22Rv1 (cell line): ENCODE measurements at regions not wholly inside any gene's neighbourhood (a gene's known extent, or its start where the extent isn't known, plus 50 kb on each side); places are given as distances from the start of the nearest gene placed in this dataset.

Experiments used
- H3K27ac ChIP-seq: fragments of 450-650 bp; 2 replicates; pipeline ENCODE4 v1.5.1; 2017
- ZFX ChIP-seq: fragments of 450-650 bp; IDR thresholded peaks from 2 replicates; pipeline ENCODE4 v1.6.1; 2017; ENCODE audit warnings: antibody characterized with exemption, borderline replicate concordance
- TF ChIP-seq, protein P1 (sequence below): fragments of 450-650 bp; IDR thresholded peaks from 2 replicates; pipeline ENCODE4 v1.5.1; 2017; ENCODE audit warnings: mild to moderate bottlenecking

DNA sequence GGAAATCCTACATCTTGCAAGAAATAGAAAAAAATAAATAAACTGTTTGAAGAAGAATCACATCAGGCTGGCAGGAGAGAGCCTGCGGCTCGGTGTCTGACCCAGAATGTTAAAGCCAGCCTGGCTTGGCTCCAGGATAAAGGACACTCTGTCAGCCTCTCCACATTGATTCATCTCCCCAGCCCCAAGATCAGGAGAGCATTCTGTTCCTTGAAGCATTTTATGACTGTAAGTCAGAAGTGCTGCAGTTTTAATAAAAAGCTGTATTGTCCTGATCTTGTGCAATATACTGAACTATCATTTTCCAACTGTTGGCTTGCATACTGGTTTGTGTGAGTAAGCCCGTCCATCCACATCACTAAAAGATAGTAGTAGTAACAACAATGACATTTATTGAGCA is 426.6 kb downstream of the HAPSTR1 start:
- TF ChIP-seq, protein P1, sequence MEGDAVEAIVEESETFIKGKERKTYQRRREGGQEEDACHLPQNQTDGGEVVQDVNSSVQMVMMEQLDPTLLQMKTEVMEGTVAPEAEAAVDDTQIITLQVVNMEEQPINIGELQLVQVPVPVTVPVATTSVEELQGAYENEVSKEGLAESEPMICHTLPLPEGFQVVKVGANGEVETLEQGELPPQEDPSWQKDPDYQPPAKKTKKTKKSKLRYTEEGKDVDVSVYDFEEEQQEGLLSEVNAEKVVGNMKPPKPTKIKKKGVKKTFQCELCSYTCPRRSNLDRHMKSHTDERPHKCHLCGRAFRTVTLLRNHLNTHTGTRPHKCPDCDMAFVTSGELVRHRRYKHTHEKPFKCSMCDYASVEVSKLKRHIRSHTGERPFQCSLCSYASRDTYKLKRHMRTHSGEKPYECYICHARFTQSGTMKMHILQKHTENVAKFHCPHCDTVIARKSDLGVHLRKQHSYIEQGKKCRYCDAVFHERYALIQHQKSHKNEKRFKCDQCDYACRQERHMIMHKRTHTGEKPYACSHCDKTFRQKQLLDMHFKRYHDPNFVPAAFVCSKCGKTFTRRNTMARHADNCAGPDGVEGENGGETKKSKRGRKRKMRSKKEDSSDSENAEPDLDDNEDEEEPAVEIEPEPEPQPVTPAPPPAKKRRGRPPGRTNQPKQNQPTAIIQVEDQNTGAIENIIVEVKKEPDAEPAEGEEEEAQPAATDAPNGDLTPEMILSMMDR: no peak
- no peak for TF ChIP-seq ZFX

GRCh38 chr16:9518581-9518980 is 427.1 kb downstream of the HAPSTR1 start:
- no peak overlapping the region for H3K27ac ChIP-seq
- TF ChIP-seq, protein P1: no peak
- TF ChIP-seq ZFX: no peak

More for the DNA sequence above, 426.6 kb downstream of the HAPSTR1 start:
- no peak overlapping the region for H3K27ac ChIP-seq

- TF ChIP-seq, protein P1: no peak
- no peak for TF ChIP-seq ZFX
- no peak overlapping the region for H3K27ac ChIP-seq
Measured at GRCh38 chr16:9521749-9522370, 430.4 kb downstream of the HAPSTR1 start.

DNA sequence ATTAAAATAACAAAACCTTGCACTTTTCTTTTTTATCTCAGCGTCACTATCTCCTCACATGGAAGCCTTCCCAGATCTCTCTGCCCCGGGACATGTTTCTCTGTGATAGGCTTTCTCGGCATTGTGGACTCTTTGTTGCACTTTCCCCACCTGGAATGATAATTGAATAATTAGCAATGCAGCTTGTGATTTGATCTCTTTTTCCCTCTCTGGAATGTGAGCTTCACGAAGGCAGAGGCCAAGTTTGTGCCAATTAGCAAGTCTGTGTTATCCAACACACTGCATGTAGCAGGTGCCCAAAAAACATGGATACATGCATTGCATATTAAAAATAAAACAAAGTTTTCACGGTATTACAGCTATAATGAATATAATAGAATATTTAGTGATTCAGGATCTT is 431.2 kb downstream of the HAPSTR1 start:
- no peak for TF ChIP-seq ZFX
- TF ChIP-seq, protein P1: no peak
- no peak overlapping the region for H3K27ac ChIP-seq

GRCh38 chr16:9523994-9524393 is 432.6 kb downstream of the HAPSTR1 start:
- no peak overlapping the region for H3K27ac ChIP-seq
- TF ChIP-seq, protein P1: no peak
- no peak for TF ChIP-seq ZFX

- TF ChIP-seq ZFX: no peak
- TF ChIP-seq, protein P1: no peak
- H3K27ac ChIP-seq: no peak overlapping the region
Measured at GRCh38 chr16:9525037-9525436, 433.6 kb downstream of the HAPSTR1 start.

GRCh38 chr16:9526791-9527190 is 435.3 kb downstream of the HAPSTR1 start:
- no peak for TF ChIP-seq ZFX
- TF ChIP-seq, protein P1: no peak
- no peak overlapping the region for H3K27ac ChIP-seq
